CD4-positive, alpha-beta T cell treated with Interferon alpha-2 for 1 hour (primary cell): ENCODE measurements at regions not wholly inside any gene's neighbourhood (a gene's known extent, or its start where the extent isn't known, plus 50 kb on each side); places are given as distances from the start of the nearest gene placed in this dataset.

Experiments
- DNase-seq, 2 donors: peaks; one replicate each; pipeline ENCODE4 v3.0.0-alpha.2; 2020 to 2022

GRCh38 chr4:186934841-186935443 lies 211.3 kb upstream of the FAT1 start:
- no peak for DNase-seq

GRCh38 chr4:186935901-186936300 lies 212.2 kb upstream of the FAT1 start:
- DNase-seq = no peak

GRCh38 chr4:186936496-186937375 lies 213.1 kb upstream of the FAT1 start:
- DNase-seq = no peak

DNA sequence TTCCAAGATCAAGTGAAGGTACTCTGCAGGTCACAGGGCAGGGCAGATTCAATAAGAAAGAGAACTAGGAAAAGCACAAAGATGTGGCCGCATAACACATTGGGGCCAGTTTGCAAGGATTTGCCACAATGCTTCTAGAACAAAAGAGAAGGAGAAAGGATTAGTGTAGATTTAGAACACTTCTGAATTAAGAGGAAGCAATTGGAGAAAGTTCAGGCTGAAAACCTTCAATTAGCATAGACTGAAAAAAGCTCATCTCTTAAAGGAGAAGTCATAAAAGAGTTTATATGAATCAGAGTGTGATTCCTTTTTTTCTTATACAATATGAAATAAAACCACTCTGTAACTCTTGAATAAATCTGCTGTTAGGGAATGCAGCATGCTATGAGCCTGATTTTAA lies 215.6 kb upstream of the FAT1 start:
- no peak for DNase-seq

GRCh38 chr4:186939766-186940165 lies 216.1 kb upstream of the FAT1 start:
- no peak for DNase-seq

GRCh38 chr4:186940476-186940875 lies 216.8 kb upstream of the FAT1 start:
- no peak for DNase-seq

- no peak for DNase-seq
Observed at GRCh38 chr4:186942758-186943377, 219.2 kb upstream of the FAT1 start.

- no peak for DNase-seq
Observed at GRCh38 chr4:186943411-186943810, 219.8 kb upstream of the FAT1 start.

GRCh38 chr4:186946136-186946535 lies 222.5 kb upstream of the FAT1 start:
- no peak for DNase-seq

- no peak for DNase-seq
Observed at GRCh38 chr4:186946682-186947294, 223.1 kb upstream of the FAT1 start.

DNA sequence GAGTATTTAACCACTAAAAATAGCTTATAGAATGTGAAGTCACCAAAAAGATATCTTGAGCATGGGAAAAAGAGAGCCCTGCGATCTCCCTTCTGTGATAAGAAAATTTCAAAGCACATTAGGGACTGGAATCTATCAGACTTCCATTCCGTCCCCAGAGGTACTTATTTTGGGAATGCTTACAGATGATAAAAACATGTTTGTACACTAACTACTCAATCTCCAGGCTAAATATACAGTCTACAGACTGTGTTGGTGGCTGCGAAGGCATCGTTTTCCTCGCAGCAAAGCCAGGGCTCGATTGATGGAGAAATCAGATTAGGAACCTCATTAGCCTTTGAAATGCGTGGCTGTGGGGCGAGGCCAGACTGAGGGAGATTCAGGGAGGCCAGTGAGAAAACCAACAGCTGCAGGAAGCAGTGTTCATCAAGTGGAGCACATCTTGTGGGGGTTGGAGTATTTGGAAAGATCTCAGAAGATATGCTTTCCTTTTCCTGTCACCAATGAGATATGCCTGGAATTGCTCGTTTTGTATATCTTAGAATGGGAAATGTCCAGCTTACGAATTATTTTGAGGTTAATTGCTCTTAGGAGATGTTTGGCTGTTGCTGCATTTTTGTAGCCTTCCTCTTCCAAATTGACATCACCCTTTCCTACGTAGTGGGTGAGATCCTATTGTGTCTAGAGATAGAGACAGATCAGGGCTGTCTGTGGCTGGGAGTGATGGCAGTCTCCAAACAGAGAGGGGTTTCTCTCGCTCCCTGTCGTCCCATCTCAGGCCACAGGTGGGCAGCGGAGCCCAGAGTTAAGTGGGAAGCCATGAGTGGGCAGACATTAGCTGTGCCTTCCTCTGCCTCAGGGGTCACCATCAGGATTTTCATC lies 224.9 kb upstream of the FAT1 start:
- DNase-seq = no peak

DNA sequence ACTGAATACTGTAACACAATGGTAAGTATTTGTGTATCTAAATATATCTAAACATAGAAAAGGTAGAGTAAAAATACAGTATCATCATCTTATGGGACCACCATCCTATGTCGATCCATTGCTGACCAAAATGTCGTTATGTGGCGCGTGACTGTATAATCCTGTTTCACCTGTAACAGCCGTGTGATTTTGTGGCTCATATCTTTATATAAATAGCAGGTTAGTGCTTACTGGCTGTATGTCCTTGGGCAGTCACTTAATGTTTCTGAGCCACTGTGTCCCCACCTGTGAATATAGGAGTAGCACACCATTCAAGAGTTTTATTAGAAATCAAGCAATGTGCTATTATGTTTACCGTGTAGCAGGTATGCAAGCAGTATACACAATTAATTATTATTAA lies 226.2 kb upstream of the FAT1 start:
- no peak for DNase-seq

- DNase-seq = no peak
Observed at GRCh38 chr4:186952709-186953108, 229.1 kb upstream of the FAT1 start.

- DNase-seq = no peak
Observed at GRCh38 chr4:186953599-186954260, 230.1 kb upstream of the FAT1 start.

DNA sequence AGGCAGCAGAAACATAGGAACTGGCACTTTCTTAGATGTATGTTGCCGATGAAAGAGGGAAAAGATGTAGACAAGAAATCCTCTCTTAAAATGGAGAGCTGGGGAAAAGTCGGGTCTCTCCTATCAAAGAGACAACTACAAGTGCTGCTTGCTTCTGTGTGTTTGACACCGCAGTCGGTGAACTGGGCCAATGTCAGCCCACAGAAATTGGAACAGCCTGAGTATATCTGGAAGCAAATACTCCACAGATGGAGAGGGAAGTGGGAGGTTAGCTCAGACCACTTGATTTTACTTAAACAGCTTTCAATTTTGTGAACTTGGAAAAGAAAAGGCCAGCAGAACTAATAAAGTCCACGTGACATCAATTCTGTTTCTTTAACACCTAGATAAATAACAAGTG lies 230.9 kb upstream of the FAT1 start:
- no peak for DNase-seq

DNA sequence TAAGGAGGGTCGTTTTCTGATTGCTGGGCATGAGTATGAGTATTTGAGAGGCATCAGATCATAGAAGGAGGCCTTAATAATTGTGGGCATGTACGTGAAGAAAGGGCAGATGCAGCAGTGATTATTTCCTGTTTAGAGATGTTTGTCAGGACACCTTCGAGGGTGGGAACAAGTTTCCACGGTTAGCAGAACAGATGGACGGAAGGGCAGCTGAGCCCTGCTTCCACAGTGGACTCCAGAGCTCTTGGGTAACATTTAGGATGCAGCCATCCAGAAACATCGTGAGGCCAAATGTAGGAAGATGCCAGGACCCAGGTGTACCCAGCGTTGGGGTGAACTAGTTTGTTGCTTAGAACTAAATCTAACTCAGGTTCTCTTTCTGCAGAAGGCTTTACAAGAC lies 231.3 kb upstream of the FAT1 start:
- DNase-seq = no peak

GRCh38 chr4:186957952-186958555 lies 234.4 kb upstream of the FAT1 start:
- no peak for DNase-seq

DNA sequence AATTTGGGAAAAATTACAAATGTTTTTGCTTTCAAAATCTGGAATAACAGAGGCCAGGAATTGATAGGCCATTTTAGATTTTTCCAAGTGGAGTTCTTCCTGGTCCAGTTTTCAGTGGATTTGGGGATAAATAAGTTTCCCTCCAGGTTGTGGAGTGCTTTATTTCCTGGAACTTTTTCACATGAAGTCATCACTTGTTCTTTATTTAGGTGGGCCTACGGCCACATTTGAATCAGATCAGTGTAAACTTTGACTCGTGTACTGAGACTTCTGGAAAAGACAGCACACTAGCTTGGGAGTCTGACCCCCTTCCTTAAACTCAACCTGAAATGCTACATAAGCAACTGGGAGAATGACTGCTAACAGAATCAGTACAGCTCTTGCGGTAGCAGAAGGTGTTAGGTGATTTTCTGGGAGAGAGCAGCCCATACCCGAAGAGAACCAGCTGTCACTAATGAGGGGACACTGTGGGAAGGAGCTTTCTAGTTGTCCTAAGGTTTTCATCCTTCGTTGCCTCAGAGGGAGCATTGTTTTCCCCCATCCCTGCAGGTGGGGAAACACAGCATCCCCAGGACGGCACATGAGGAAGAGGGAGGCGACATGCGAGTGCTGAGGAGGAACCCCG lies 235.2 kb upstream of the FAT1 start:
- DNase-seq = no peak

- no peak for DNase-seq
Observed at GRCh38 chr4:186979961-186980745, 256.5 kb upstream of the FAT1 start.

GRCh38 chr4:186981161-186981560 lies 257.5 kb upstream of the FAT1 start:
- DNase-seq = no peak
